Thoracic aorta (tissue), 2 donors: ENCODE measurements at regions not wholly inside any gene's neighbourhood (a gene's known extent, or its start where the extent isn't known, plus 50 kb on each side); places are given as distances from the start of the nearest gene placed in this dataset.

Experiments
- ATAC-seq: fragments of 150-250 bp; one replicate; pipeline ENCODE4 v1.8.0; 2017; ENCODE audit warnings: low read depth; ENCODE audit not compliant: insufficient number of reproducible peaks, low FRiP score
- DNase-seq: peaks from one replicate; pipeline ENCODE4 v3.0.0-alpha.2; 2020; ENCODE audit warnings: low spot score
- H3K27ac ChIP-seq, 2 donors: fragments of 200-600 bp; sonication (generic); 1 replicate in 1 of 2; 2 replicates in 1 of 2; pipeline ENCODE4 v1.5.1; 2016; ENCODE audit warnings: mild to moderate bottlenecking in 2 of 2, moderate library complexity in 2 of 2
- H3K27me3 ChIP-seq: fragments of 200-600 bp; sonication (generic); replicated peaks from 2 replicates; pipeline ENCODE4 v1.6.0; 2016; ENCODE audit warnings: mild to moderate bottlenecking; ENCODE audit not compliant: insufficient read depth
- H3K36me3 ChIP-seq: fragments of 200-600 bp; sonication (generic); one replicate; pipeline ENCODE4 v1.5.1; 2016
- H3K4me1 ChIP-seq, 2 donors: fragments of 200-600 bp; sonication (generic); 1 replicate in 1 of 2; 2 replicates in 1 of 2; pipeline versions ENCODE4 v1.5.1 to v1.6.0; 2016; ENCODE audit warnings: low read depth in 2 of 2, mild to moderate bottlenecking in 1 of 2; ENCODE audit not compliant: control insufficient read depth in 1 of 2
- H3K4me3 ChIP-seq: fragments of 200-600 bp; sonication (generic); 2 replicates; pipeline ENCODE4 v1.5.1; 2016; ENCODE audit warnings: mild to moderate bottlenecking
- H3K9me3 ChIP-seq: fragments of 200-600 bp; sonication (generic); 2 replicates; pipeline ENCODE4 v1.5.1; 2016
- CTCF ChIP-seq: fragments of 200-600 bp; sonication (generic); IDR thresholded peaks from one replicate; pipeline ENCODE4 v1.5.1; 2019; ENCODE audit warnings: antibody characterized with exemption

- Histone ChIP-seq H3K9me3 (no peaks in the 10 kb centered on the region), H3K27me3 (no peaks in the 10 kb centered on the region), H3K36me3 (no peaks in the 10 kb centered on the region), H3K4me1 (no peaks in the 10 kb centered on the region), H3K4me3 (no peak overlapping the region), H3K27ac (no peak overlapping the region)
- no peak for TF ChIP-seq CTCF
- no peak for ATAC-seq
- no peak for DNase-seq
Measured at GRCh38 chr4:59243038-59243437, 1957.1 kb upstream of the ADGRL3 start.

GRCh38 chr4:59247032-59247431, 1953.1 kb upstream of the ADGRL3 start:
- TF ChIP-seq CTCF: no peak
- ATAC-seq: no peak
- no peak overlapping the region for H3K4me3 ChIP-seq

GRCh38 chr4:59248313-59248712, 1951.8 kb upstream of the ADGRL3 start:
- no peaks in the 10 kb centered on the region for H3K27me3 ChIP-seq
- no peaks in the 10 kb centered on the region for H3K9me3 ChIP-seq
- DNase-seq (no peak), ATAC-seq (no peak)
- H3K36me3 ChIP-seq: no peaks in the 10 kb centered on the region
- H3K4me1 ChIP-seq: no peaks in the 10 kb centered on the region
- H3K4me3 ChIP-seq: no peak overlapping the region
- no peak overlapping the region for H3K27ac ChIP-seq
- no peak for TF ChIP-seq CTCF

More at GRCh38 chr4:59247032-59247431, 1953.1 kb upstream of the ADGRL3 start:
- DNase-seq: no peak
- no peaks in the 10 kb centered on the region for H3K36me3 ChIP-seq
- H3K9me3 ChIP-seq: no peaks in the 10 kb centered on the region
- H3K27ac ChIP-seq: no peak overlapping the region
- H3K4me1 ChIP-seq: no peaks in the 10 kb centered on the region
- H3K27me3 ChIP-seq: no peaks in the 10 kb centered on the region

GRCh38 chr4:59249110-59249509, 1951.0 kb upstream of the ADGRL3 start:
- Histone ChIP-seq H3K27ac (no peak overlapping the region), H3K27me3 (no peaks in the 10 kb centered on the region), H3K9me3 (no peaks in the 10 kb centered on the region), H3K4me1 (no peaks in the 10 kb centered on the region), H3K36me3 (no peaks in the 10 kb centered on the region), H3K4me3 (no peak overlapping the region)
- ATAC-seq: no peak
- TF ChIP-seq CTCF: no peak
- DNase-seq: no peak

- ATAC-seq (no peak), DNase-seq (no peak)
- H3K9me3 ChIP-seq: no peaks in the 10 kb centered on the region
- no peaks in the 10 kb centered on the region for H3K36me3 ChIP-seq
- H3K4me1 ChIP-seq: no peaks in the 10 kb centered on the region
- H3K4me3 ChIP-seq: no peak overlapping the region
- H3K27ac ChIP-seq: no peak overlapping the region
- H3K27me3 ChIP-seq: no peaks in the 10 kb centered on the region
- TF ChIP-seq CTCF: no peak
Measured at GRCh38 chr4:59258002-59258401, 1942.1 kb upstream of the ADGRL3 start.
